ENCODE measurements at regions not wholly inside any gene's neighbourhood (a gene's known extent, or its start where the extent isn't known, plus 50 kb on each side); places are given as distances from the start of the nearest gene placed in this dataset.
A peak's percentile ranks its signal among the peaks of the same experiment; 100 is the strongest.

DNA sequence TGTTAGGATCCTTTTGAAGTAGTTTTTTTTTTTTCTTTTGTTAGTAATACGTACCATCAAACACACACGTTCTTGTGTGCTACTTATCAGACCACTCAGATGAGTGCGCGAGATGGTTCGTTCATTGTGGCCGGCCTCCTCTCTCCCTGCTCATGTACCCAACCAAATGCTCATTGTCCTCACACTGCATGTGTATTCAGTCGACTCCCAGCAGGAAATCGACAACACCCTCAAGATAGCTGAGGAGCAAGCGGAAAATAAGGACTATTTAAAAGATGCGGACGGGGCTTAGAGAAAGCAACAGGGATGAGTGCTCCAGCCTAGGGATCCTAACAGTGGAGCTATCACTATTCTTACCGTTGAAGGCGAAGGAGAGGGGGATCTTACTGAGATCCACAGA, 72.9 kb upstream of the GUCY1A1 start:
- DNase-seq, result no peak
- Histone ChIP-seq H3K27me3 (ENCODE audit: control insufficient read depth, insufficient read depth, low read length) (no peaks in the 10 kb centered on the region), H3K36me3 (ENCODE audit: control insufficient read depth in 2 of 3, insufficient read depth in 3 of 3, low read length in 3 of 3) (no peaks in the 10 kb centered on the region), H3K9ac (ENCODE audit: low read length in 3 of 3) (no peak overlapping the region), H3K4me3 (ENCODE audit: low read length in 3 of 3) (no peak overlapping the region), H3K4me1 (ENCODE audit: control insufficient read depth in 2 of 3, insufficient read depth in 2 of 3, low read depth in 1 of 3, low read length in 3 of 3) (no peaks in the 10 kb centered on the region), H3K27ac (ENCODE audit: low read depth in 2 of 2, low read length in 2 of 2) (no peak overlapping the region), H3K9me3 (ENCODE audit: control insufficient read depth in 2 of 3, insufficient read depth in 1 of 3, low read length in 3 of 3) (no peaks in the 10 kb centered on the region)
- TF ChIP-seq, protein P1, sequence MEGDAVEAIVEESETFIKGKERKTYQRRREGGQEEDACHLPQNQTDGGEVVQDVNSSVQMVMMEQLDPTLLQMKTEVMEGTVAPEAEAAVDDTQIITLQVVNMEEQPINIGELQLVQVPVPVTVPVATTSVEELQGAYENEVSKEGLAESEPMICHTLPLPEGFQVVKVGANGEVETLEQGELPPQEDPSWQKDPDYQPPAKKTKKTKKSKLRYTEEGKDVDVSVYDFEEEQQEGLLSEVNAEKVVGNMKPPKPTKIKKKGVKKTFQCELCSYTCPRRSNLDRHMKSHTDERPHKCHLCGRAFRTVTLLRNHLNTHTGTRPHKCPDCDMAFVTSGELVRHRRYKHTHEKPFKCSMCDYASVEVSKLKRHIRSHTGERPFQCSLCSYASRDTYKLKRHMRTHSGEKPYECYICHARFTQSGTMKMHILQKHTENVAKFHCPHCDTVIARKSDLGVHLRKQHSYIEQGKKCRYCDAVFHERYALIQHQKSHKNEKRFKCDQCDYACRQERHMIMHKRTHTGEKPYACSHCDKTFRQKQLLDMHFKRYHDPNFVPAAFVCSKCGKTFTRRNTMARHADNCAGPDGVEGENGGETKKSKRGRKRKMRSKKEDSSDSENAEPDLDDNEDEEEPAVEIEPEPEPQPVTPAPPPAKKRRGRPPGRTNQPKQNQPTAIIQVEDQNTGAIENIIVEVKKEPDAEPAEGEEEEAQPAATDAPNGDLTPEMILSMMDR (IDR thresholded peaks at IDR 0.05; ENCODE audit: borderline replicate concordance, extremely low read depth, insufficient read depth), result no peak
- intact Hi-C loops (cut with DNase I), result no loop called here
- no peak for FAIRE-seq

DNA sequence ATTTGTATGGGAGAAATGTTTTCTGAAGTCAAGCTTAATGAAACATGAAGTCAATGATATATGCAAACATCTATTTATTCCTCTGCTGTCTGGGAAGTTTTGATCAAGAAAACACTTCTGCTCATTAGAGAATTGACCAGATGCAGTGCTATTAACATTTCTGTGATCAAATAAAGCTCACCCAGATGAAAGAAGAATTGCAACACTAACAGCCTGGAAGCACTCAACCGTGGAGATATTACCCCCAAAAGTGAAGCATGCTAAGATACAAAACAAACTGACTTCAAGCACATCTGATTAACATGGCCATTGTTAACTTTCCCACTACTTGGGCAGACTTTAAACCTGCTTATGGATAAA, 73.7 kb upstream of the GUCY1A1 start:
- Histone ChIP-seq H3K27me3 (ENCODE audit: control insufficient read depth, insufficient read depth, low read length) (no peaks in the 10 kb centered on the region), H3K9me3 (ENCODE audit: control insufficient read depth in 2 of 3, insufficient read depth in 1 of 3, low read length in 3 of 3) (no peaks in the 10 kb centered on the region), H3K27ac (ENCODE audit: low read depth in 2 of 2, low read length in 2 of 2) (no peak overlapping the region), H3K36me3 (ENCODE audit: control insufficient read depth in 2 of 3, insufficient read depth in 3 of 3, low read length in 3 of 3) (no peaks in the 10 kb centered on the region), H3K9ac (ENCODE audit: low read length in 3 of 3) (no peak overlapping the region), H3K4me3 (ENCODE audit: low read length in 3 of 3) (no peak overlapping the region), H3K4me1 (ENCODE audit: control insufficient read depth in 2 of 3, insufficient read depth in 2 of 3, low read depth in 1 of 3, low read length in 3 of 3) (no peaks in the 10 kb centered on the region)
- DNase-seq, result no peak
- TF ChIP-seq, protein P1 (IDR thresholded peaks at IDR 0.05; ENCODE audit: borderline replicate concordance, extremely low read depth, insufficient read depth), result no peak
- intact Hi-C loops (cut with DNase I), result no loop called here
- no peak for FAIRE-seq

DNA sequence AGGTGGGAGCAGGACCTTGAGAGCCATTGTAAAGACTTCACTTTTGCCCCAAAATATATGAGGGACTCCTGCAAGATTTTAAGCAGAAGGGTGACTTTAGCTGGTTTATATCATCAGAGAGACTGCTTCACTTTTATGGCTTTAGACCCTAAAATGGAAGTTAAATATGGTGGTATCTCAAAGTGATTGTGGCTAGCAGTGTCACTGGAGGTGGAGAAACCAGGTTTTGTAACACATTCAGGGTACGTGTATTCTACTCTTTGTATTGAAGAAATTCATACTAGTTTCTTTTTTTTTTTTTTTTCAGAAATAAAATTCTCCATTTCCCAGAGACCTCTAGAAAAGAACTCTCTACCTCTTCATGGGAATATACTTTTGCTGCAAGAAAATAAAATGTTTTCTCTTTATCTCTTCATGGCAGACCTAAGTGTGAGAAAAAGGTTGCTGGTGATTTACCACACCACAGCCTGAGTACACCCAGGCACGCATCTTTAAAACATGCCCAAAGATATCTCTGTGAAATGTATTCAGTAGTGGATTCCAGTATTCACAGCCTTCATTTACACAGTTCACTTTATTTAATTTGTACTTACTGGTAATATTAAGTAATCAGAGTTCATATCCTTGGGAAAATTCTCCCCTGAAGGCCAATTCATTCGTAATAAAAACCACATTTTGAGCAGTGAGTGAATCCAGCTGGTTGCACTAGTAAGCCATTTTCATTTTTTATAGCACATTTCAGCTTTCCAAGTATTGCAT, 74.3 kb upstream of the GUCY1A1 start:
- DNase-seq (peak in 2 of 5 donors; percentile 71 to 90), FAIRE-seq (no peak)
- intact Hi-C loops (cut with DNase I), result no loop called here
- TF ChIP-seq, protein P1 (IDR thresholded peaks at IDR 0.05; ENCODE audit: borderline replicate concordance, extremely low read depth, insufficient read depth), result no peak
- H3K27me3 ChIP-seq (ENCODE audit: control insufficient read depth, insufficient read depth, low read length), result no peaks in the 10 kb centered on the region
- no peaks in the 10 kb centered on the region for H3K4me1 ChIP-seq (ENCODE audit: control insufficient read depth in 2 of 3, insufficient read depth in 2 of 3, low read depth in 1 of 3, low read length in 3 of 3)
- H3K9me3 ChIP-seq (ENCODE audit: control insufficient read depth in 2 of 3, insufficient read depth in 1 of 3, low read length in 3 of 3), result no peaks in the 10 kb centered on the region
- H3K36me3 ChIP-seq (ENCODE audit: control insufficient read depth in 2 of 3, insufficient read depth in 3 of 3, low read length in 3 of 3), result no peaks in the 10 kb centered on the region
- H3K9ac ChIP-seq (ENCODE audit: low read length in 3 of 3), result no peak overlapping the region
- no peak overlapping the region for H3K27ac ChIP-seq (ENCODE audit: low read depth in 2 of 2, low read length in 2 of 2)
- H3K4me3 ChIP-seq (ENCODE audit: low read length in 3 of 3), result no peak overlapping the region

DNA sequence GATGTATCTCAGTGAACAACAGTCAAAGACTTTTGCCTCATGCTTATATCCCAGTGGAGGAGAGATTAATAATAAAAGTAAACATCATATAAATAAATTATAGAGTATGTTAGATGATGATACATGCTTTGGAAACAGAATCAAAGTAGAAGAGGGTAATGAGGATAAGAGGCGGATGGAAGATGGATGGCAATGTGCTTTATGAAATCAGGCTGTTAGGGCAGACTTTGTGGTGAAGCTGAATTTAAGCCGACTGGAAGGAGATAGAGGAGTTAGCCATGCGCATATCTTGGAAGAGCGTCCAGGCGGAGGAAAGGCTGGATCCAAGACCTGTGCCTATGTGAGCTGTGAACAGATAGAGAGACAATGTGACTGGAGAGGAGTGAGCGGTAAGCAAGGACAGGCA, 74.9 kb upstream of the GUCY1A1 start:
- FAIRE-seq, result no peak
- TF ChIP-seq, protein P1 (IDR thresholded peaks at IDR 0.05; ENCODE audit: borderline replicate concordance, extremely low read depth, insufficient read depth), result no peak
- H3K4me3 ChIP-seq (ENCODE audit: low read length in 3 of 3), result no peak overlapping the region
- H3K9ac ChIP-seq (ENCODE audit: low read length in 3 of 3), result no peak overlapping the region
- no peaks in the 10 kb centered on the region for H3K36me3 ChIP-seq (ENCODE audit: control insufficient read depth in 2 of 3, insufficient read depth in 3 of 3, low read length in 3 of 3)
- no peak for DNase-seq
- no peaks in the 10 kb centered on the region for H3K27me3 ChIP-seq (ENCODE audit: control insufficient read depth, insufficient read depth, low read length)
- no peak overlapping the region for H3K27ac ChIP-seq (ENCODE audit: low read depth in 2 of 2, low read length in 2 of 2)
- intact Hi-C loops (cut with DNase I), result no loop called here
- H3K9me3 ChIP-seq (ENCODE audit: control insufficient read depth in 2 of 3, insufficient read depth in 1 of 3, low read length in 3 of 3), result no peaks in the 10 kb centered on the region
- H3K4me1 ChIP-seq (ENCODE audit: control insufficient read depth in 2 of 3, insufficient read depth in 2 of 3, low read depth in 1 of 3, low read length in 3 of 3), result no peaks in the 10 kb centered on the region
